Thoracic aorta (tissue), 2 donors: ENCODE measurements at regions not wholly inside any gene's neighbourhood (a gene's known extent, or its start where the extent isn't known, plus 50 kb on each side); places are given as distances from the start of the nearest gene placed in this dataset.
"Not testable (repeated sequence)": the region's sequence is repeated elsewhere in the genome, so short reads cannot be mapped to it uniquely, and the experiment has no call there.

Experiments used
- ATAC-seq: fragments of 150-250 bp; one replicate; pipeline ENCODE4 v1.8.0; 2017; ENCODE audit warnings: low read depth; ENCODE audit not compliant: insufficient number of reproducible peaks, low FRiP score
- DNase-seq: peaks from one replicate; pipeline ENCODE4 v3.0.0-alpha.2; 2020; ENCODE audit warnings: low spot score
- H3K27ac ChIP-seq, 2 donors: fragments of 200-600 bp; sonication (generic); 1 replicate in 1 of 2; 2 replicates in 1 of 2; pipeline ENCODE4 v1.5.1; 2016; ENCODE audit warnings: mild to moderate bottlenecking in 2 of 2, moderate library complexity in 2 of 2
- H3K27me3 ChIP-seq: fragments of 200-600 bp; sonication (generic); replicated peaks from 2 replicates; pipeline ENCODE4 v1.6.0; 2016; ENCODE audit warnings: mild to moderate bottlenecking; ENCODE audit not compliant: insufficient read depth
- H3K36me3 ChIP-seq: fragments of 200-600 bp; sonication (generic); one replicate; pipeline ENCODE4 v1.5.1; 2016
- H3K4me1 ChIP-seq, 2 donors: fragments of 200-600 bp; sonication (generic); 1 replicate in 1 of 2; 2 replicates in 1 of 2; pipeline versions ENCODE4 v1.5.1 to v1.6.0; 2016; ENCODE audit warnings: low read depth in 2 of 2, mild to moderate bottlenecking in 1 of 2; ENCODE audit not compliant: control insufficient read depth in 1 of 2
- H3K4me3 ChIP-seq: fragments of 200-600 bp; sonication (generic); 2 replicates; pipeline ENCODE4 v1.5.1; 2016; ENCODE audit warnings: mild to moderate bottlenecking
- H3K9me3 ChIP-seq: fragments of 200-600 bp; sonication (generic); 2 replicates; pipeline ENCODE4 v1.5.1; 2016

- not testable (repeated sequence) for H3K36me3 ChIP-seq, H3K27ac ChIP-seq, H3K4me3 ChIP-seq, DNase-seq, ATAC-seq, H3K27me3 ChIP-seq
- peaks cover 0 to 13% of the 10 kb centered on the region in 2 donors for H3K4me1 ChIP-seq
- H3K9me3 ChIP-seq: peaks cover 14% of the 10 kb centered on the region
Observed at GRCh38 chr16:88258141-88258540, 124.6 kb upstream of the ZNF469 start.

- not testable (repeated sequence) for ATAC-seq, H3K4me3 ChIP-seq, H3K27me3 ChIP-seq, H3K27ac ChIP-seq, DNase-seq, H3K36me3 ChIP-seq
- H3K4me1 ChIP-seq: peaks cover 0 to 21% of the 10 kb centered on the region in 2 donors
- H3K9me3 ChIP-seq: peaks cover 14% of the 10 kb centered on the region
Observed at GRCh38 chr16:88258764-88259525, 123.8 kb upstream of the ZNF469 start.

GRCh38 chr16:88259538-88259937 is 123.2 kb upstream of the ZNF469 start:
- not testable (repeated sequence) for H3K4me3 ChIP-seq, H3K27me3 ChIP-seq, ATAC-seq, H3K27ac ChIP-seq, H3K36me3 ChIP-seq, DNase-seq
- Histone ChIP-seq H3K9me3 (peaks cover 12% of the 10 kb centered on the region), H3K4me1 (peaks cover 1 to 24% of the 10 kb centered on the region in 2 donors)

- H3K9me3 ChIP-seq, ATAC-seq, H3K4me3 ChIP-seq, H3K36me3 ChIP-seq, DNase-seq, H3K27ac ChIP-seq, H3K27me3 ChIP-seq: not testable (repeated sequence)
- peaks cover 4 to 28% of the 10 kb centered on the region in 2 donors for H3K4me1 ChIP-seq
Observed at GRCh38 chr16:88260146-88260545, 122.6 kb upstream of the ZNF469 start.

- not testable (repeated sequence) for ATAC-seq, H3K4me3 ChIP-seq, H3K27me3 ChIP-seq, H3K27ac ChIP-seq, H3K9me3 ChIP-seq, H3K36me3 ChIP-seq, DNase-seq
- peaks cover 4 to 34% of the 10 kb centered on the region in 2 donors for H3K4me1 ChIP-seq
Observed at GRCh38 chr16:88260881-88261665, 121.7 kb upstream of the ZNF469 start.

- ATAC-seq, H3K4me3 ChIP-seq, H3K27ac ChIP-seq: not testable (repeated sequence)
Observed at GRCh38 chr16:88261814-88262605, 120.7 kb upstream of the ZNF469 start.

GRCh38 chr16:88262858-88263563 is 119.7 kb upstream of the ZNF469 start:
- not testable (repeated sequence) for H3K36me3 ChIP-seq, DNase-seq, H3K4me3 ChIP-seq, H3K27me3 ChIP-seq, H3K9me3 ChIP-seq, ATAC-seq, H3K27ac ChIP-seq
- peaks cover 4 to 38% of the 10 kb centered on the region in 2 donors for H3K4me1 ChIP-seq

More at GRCh38 chr16:88261814-88262605, 120.7 kb upstream of the ZNF469 start:
- H3K36me3 ChIP-seq, H3K9me3 ChIP-seq, DNase-seq, H3K27me3 ChIP-seq: not testable (repeated sequence)
- H3K4me1 ChIP-seq: peaks cover 4 to 34% of the 10 kb centered on the region in 2 donors

GRCh38 chr16:88263681-88264287 is 119.0 kb upstream of the ZNF469 start:
- H3K27me3 ChIP-seq, H3K36me3 ChIP-seq, H3K27ac ChIP-seq: not testable (repeated sequence)

More at GRCh38 chr16:88263681-88264287, 119.0 kb upstream of the ZNF469 start:
- H3K9me3 ChIP-seq, H3K4me3 ChIP-seq, ATAC-seq, DNase-seq: not testable (repeated sequence)
- peaks cover 4 to 38% of the 10 kb centered on the region in 2 donors for H3K4me1 ChIP-seq
